KOPT-K1 (cell line): ENCODE measurements at regions not wholly inside any gene's neighbourhood (a gene's known extent, or its start where the extent isn't known, plus 50 kb on each side); places are given as distances from the start of the nearest gene placed in this dataset.
"Not testable (repeated sequence)": the region's sequence is repeated elsewhere in the genome, so short reads cannot be mapped to it uniquely, and the experiment has no call there.

ENCODE experiments used
- H3K27ac ChIP-seq: fragments of 200-600 bp; sonication (generic); 2 replicates; pipeline ENCODE4 v1.5.1; 2016; ENCODE audit warnings: antibody characterized with exemption, mild to moderate bottlenecking, low read depth, low read length; ENCODE audit not compliant: poor library complexity, severe bottlenecking
- H3K36me3 ChIP-seq: fragments of 200-600 bp; sonication (generic); 2 replicates; pipeline ENCODE4 v1.5.1; 2017; ENCODE audit warnings: antibody characterized with exemption, mild to moderate bottlenecking, low read length, moderate library complexity; ENCODE audit not compliant: insufficient read depth
- H3K9me3 ChIP-seq: fragments of 200-600 bp; sonication (generic); 2 replicates; pipeline ENCODE4 v1.5.1; 2017; ENCODE audit warnings: antibody characterized with exemption, low read length, mild to moderate bottlenecking; ENCODE audit not compliant: insufficient read depth, poor library complexity, severe bottlenecking

DNA sequence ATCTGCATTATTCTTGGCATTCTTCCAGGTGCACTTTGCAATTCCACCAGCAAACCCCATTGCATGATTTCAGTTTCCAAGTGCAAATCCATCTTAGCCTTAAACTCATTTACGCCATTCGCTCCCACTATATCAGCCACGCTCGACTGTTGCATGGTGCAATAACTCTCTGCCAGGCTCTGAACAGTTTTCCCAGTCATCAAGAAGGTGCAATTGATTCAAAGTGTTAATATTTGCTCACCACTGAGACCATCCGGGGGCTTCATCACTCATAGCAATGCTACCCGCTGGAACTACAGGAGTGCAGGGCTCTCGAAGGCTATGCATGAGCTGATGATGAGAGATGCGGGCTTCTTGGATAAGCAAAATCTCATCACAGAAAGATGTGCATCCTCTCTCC lies 488.2 kb downstream of the OMA1 start:
- Histone ChIP-seq H3K27ac (no peak overlapping the region), H3K9me3 (no peaks in the 10 kb centered on the region), H3K36me3 (no peaks in the 10 kb centered on the region)

DNA sequence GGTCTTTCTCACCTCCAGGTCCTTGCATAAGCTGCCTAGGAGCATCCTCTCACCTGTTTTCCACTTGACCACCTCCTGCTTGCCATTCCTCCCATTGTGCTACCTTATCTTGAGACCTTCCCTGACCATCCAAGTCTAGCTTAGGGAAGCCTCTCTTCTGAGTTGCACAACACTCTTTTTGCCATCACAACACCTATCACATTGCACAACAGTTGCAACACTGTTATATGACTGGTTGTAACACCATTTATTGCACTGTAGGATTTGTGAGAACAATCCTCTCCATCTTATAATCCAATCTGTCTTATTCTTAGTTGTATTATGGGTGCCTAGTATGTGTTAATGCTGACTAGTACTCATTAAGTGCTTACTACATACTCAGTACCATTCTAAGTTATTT lies 488.7 kb downstream of the OMA1 start:
- no peak overlapping the region for H3K27ac ChIP-seq
- no peaks in the 10 kb centered on the region for H3K9me3 ChIP-seq
- H3K36me3 ChIP-seq = no peaks in the 10 kb centered on the region

DNA sequence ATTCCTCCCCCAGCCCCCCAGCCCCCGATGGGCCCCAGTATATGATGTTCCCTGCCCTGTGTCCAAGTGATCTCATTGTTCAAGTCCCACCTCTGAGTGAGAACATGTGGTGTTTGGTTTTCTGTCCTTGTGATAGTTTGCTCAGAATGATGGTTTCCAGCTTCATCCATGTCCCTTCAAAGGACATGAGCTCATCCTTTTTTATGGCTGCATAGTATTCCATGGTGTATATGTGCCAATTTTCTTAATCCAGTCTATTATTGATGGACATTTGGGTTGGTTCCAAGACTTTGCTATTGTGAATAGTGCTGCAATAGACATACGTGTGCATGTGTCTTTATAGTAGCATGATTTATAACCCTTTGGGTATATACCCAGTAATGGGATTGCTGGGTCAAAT lies 495.3 kb downstream of the OMA1 start:
- H3K9me3 ChIP-seq, H3K27ac ChIP-seq, H3K36me3 ChIP-seq: not testable (repeated sequence)

DNA sequence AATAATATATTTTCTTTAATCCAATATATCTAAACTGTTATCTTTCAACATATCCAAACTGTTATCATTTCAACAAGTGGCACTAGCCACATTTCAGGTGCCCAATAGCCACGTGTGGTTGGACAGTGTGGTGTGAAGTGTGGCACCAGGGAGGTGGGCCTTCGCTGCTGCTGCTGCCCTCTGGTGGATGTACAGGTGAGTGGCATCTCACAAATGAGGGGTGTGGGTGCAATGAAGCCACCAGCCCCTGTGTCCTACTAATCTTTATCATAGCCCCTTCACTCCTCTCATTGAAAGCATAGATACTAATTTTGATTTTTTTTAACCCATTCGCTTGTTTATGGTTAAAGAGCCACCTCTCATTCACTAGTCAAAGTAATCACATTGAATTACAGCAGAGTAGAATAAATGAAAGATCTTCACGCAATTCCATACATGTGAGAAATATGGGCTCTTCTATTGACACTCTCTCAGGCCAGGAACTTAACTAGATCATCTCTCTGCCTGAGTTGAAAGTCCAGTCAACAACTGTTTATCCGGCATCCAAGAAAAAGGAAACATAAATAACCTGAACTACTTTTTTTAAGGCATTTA lies 499.2 kb downstream of the OMA1 start:
- no peak overlapping the region for H3K27ac ChIP-seq
- no peaks in the 10 kb centered on the region for H3K9me3 ChIP-seq
- no peaks in the 10 kb centered on the region for H3K36me3 ChIP-seq

DNA sequence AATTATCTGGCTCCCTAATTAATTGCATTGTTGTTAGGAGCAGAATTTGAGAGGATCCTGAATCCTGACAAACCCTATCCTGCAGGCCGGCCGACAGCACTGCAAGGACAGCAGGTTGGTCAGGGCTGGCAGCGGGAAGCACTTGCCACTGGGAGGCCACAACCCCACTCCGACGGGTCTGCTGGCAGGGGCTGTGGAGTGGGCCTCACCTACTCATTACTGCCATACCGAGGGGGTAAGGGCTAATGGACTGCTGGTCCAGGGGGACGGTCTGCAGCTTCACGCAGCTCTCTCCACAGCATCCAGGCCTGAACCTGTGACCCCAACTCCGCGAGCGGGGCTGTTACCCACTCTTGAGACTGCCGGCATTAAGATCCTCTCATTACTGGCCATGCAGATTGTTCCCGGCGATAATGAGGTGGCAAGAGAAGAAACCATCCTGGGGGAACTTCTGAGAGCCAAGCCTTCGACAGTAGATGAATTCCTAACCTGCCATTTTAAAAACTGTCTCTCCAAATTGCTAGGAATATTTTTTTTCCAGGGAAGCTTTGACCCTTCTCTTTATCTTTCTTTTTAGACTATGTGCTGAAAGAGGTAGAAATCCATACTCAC lies 501.3 kb downstream of the OMA1 start:
- Histone ChIP-seq H3K36me3 (no peaks in the 10 kb centered on the region), H3K9me3 (no peaks in the 10 kb centered on the region), H3K27ac (no peak overlapping the region)

DNA sequence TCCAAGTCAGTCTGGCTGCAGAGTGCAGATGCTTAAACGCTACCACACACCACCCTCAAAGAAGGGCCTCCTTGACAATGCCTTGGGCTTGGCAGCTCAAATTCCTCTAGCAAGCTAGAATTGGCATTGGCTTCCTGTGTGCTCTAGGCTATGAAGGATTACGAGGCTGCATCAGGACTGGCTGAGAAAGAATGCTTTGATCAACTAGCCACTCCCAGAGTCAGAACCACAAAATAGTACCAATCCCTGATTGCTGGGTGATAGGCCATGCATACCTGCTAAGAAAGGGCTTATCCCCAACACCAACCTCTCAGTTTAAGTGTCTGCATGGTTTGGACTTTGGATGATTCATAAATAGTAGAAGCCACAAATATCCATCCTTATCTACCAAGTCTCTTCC lies 504.9 kb downstream of the OMA1 start:
- H3K27ac ChIP-seq = no peak overlapping the region
- no peaks in the 10 kb centered on the region for H3K9me3 ChIP-seq
- no peaks in the 10 kb centered on the region for H3K36me3 ChIP-seq

DNA sequence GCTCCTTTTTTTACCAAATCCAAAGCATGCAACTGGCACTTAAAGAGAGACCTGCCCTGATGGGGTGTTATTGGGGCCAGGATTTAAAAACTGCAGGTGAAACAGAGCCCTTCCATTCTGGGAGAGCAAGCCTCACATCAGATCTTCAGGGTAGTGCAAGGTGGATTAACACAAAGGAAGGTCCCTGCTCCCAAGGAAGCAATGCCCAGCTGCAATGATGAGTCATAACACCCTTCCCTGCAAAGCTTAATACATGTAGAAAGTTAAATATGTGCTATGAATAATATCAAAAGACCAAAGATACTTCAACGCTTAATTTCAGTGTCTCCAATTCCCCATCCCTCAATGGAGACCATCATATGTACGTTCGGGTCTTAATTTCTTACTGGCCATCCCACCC lies 508.0 kb downstream of the OMA1 start:
- H3K9me3 ChIP-seq = no peaks in the 10 kb centered on the region
- no peak overlapping the region for H3K27ac ChIP-seq
- no peaks in the 10 kb centered on the region for H3K36me3 ChIP-seq

DNA sequence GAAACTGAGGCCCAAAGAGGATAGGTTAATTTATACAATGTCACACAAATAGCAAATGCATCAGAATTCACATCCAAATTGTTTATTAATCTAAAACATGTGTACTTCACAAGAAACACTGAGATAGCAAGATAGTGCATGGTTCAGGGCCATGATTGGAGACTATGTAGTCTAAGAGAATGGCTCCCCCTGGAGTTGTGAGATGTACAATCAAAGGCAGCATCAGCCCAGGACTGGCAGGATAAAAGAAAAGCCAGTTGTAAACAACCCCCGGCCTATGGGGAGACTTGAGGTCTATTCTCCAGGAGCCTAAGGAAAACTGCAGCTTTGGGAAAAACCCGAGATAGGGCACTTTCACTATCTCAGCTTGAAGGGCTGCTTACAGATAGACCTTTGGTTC lies 511.0 kb downstream of the OMA1 start:
- Histone ChIP-seq H3K36me3 (no peaks in the 10 kb centered on the region), H3K9me3 (no peaks in the 10 kb centered on the region), H3K27ac (no peak overlapping the region)

DNA sequence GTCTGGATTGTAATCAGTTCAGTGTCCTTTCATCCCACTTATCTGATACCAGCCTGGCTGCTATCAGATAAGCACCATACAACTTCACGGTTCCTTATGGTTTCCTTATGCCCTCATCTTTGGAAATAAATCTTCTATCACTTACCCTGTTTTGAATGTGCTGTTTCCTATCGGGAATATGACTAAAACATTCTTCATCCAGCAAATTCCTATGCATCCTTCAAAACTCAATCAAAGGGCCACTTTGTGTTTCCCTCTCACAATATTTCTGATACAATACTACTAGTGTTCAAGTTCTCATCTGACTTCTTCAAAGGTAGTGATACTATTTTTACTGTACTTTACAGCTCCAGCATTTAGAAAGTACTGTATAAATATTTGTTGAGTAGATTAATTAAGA lies 513.2 kb downstream of the OMA1 start:
- no peaks in the 10 kb centered on the region for H3K9me3 ChIP-seq
- no peak overlapping the region for H3K27ac ChIP-seq
- H3K36me3 ChIP-seq = no peaks in the 10 kb centered on the region

DNA sequence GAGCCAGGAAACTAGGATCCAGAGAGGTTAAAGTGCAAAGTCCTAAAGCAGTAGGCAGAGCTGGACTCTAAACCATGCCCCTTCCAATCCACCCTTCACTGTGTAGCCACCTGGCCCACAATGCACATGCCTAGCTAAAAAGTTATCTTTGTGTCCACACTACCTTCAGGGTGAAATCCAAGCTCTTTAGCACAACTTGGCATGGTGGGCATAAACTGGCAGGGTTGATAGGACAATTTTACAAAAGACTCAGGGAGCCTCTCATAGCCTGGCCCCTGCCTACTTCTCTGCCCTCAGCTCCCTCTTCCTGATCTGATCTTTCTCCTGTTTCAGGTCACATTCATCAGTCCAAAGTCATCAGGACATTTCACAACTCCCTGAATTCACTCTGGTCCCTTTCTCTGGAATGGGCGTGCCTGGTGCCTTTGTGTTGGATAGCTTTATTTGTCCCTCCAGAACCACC lies 513.9 kb downstream of the OMA1 start:
- H3K36me3 ChIP-seq = no peaks in the 10 kb centered on the region
- no peak overlapping the region for H3K27ac ChIP-seq
- H3K9me3 ChIP-seq = no peaks in the 10 kb centered on the region

DNA sequence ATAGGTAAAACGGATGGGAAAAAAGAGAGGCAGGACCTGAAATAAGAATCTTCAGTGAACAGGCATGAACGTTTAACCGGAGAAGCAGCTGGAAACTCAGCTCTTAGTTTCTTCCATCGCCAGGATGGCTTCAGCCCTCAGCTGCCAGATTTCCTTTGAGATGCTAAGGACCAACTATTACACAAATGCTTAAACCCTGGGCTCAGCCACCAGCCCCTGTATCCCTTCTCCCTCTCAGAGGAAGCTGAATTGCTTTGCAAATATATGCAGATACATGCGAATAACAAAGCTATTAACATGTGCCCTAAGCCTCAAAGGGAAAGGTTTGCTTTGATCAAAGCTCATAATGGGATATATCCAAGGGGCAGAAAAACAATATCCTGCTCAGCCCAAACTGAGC lies 515.1 kb downstream of the OMA1 start:
- no peaks in the 10 kb centered on the region for H3K36me3 ChIP-seq

DNA sequence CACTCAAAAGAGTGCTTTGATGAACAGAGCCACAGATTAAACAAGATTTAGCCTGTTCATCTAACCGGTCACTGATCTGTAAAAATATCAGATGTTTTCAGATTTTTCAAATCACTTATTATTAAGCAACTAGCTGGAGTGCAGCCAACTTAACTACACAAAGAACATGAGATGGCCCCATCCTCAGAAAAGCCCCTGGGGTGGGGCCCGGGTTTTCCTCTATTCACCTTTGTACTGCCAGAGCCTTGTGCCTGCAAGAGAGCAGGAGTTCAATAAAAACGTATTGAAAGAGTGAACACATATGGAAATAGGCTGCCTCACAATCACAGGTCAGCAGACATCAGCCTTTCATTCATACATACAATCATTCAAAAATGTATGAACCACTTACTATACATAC lies 516.1 kb downstream of the OMA1 start:
- no peaks in the 10 kb centered on the region for H3K9me3 ChIP-seq
- no peaks in the 10 kb centered on the region for H3K36me3 ChIP-seq
- no peak overlapping the region for H3K27ac ChIP-seq

More for the DNA sequence above, 515.1 kb downstream of the OMA1 start:
- H3K27ac ChIP-seq = no peak overlapping the region
- no peaks in the 10 kb centered on the region for H3K9me3 ChIP-seq

DNA sequence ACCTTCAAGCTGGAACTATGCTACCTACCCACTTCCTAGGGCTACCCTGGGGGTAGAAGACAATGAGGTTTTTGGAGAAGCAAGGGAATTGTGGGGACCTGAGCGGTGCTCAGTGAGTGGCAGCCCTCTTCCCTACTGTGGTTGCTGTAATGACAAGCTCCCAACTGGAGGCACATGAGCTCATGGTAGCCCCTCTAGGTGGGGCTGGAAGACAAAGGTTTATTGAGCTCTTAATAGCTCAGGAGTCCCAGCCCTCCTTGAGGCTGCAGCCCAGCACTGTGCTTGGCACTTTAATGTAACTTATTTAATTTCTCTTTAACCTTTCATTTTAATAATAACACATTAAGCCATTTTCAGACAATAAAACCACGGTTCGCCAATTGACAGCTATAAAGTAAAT lies 528.9 kb downstream of the OMA1 start:
- Histone ChIP-seq H3K9me3 (no peaks in the 10 kb centered on the region), H3K27ac (no peak overlapping the region), H3K36me3 (no peaks in the 10 kb centered on the region)

DNA sequence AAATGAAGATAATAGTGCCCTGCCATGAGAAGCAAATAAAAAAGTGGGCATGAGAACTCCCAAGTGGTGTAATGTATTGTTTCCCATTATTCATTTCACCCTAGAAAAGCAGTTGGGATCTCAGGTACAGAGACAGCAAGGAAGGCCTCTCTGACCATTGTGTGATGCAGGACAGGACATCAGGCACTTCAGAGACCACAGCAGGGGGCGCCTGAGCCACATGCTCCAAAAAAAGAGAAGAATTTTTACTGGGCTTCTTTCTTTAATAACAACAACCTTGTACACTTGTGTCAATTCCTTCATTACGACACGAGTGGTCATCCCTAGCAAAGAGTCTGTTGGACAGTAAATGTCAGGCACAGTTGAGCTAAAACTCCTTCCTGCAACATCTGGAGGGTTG lies 533.3 kb downstream of the OMA1 start:
- Histone ChIP-seq H3K36me3 (no peaks in the 10 kb centered on the region), H3K9me3 (no peaks in the 10 kb centered on the region), H3K27ac (no peak overlapping the region)

DNA sequence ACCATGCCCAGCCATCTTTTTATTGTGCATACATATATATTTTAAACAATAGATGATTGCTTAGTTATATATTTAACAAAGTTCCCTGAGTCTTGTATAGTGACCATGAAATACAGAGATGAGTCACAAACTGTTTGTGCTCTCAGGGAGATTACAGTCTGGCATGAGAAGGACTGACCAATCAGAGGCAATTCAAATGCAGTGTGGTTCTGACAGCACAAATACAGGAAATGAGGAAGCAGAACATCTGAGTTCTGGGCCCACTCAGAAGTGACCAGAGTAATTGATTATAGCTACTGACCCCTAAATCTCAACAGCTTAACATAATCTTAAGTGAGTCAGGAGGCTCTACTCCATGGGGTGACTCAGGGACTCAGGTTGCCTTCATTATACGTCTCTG lies 534.5 kb downstream of the OMA1 start:
- Histone ChIP-seq H3K9me3 (no peaks in the 10 kb centered on the region), H3K27ac (no peak overlapping the region), H3K36me3 (no peaks in the 10 kb centered on the region)

DNA sequence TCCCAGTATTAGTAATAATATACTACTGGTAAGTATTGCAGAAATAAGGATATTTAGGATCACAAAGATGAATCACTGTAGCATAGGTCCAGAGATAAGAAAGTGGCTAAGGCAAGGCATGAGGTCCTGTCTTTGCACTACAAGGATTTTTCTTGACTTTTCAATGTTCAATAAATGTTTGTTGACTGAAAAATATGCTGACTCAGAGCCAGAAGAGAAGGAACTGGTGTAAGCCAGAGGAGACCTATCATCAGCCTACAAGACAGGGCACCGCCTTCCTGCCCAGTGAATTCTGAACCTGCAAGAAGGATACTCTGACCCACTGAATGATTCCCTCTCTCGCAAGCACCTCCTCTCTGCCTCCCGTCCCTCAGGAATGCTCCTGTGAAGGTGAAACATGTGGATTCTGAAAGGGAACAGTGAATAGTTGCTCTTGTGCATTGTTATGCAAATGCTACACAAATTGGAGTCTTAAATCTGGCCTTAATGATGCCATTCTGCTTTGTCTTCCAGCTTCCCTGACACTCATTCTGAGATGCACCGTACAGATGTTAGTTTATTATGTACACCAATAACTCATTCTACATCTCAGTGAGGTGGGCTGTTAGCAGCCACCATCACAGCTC lies 540.0 kb downstream of the OMA1 start:
- Histone ChIP-seq H3K36me3 (no peaks in the 10 kb centered on the region), H3K27ac (no peak overlapping the region), H3K9me3 (no peaks in the 10 kb centered on the region)
